Stomach (tissue), 4 donors: ENCODE measurements at regions not wholly inside any gene's neighbourhood (a gene's known extent, or its start where the extent isn't known, plus 50 kb on each side); places are given as distances from the start of the nearest gene placed in this dataset.

ENCODE experiments used
- CTCF ChIP-seq, 7 experiments: fragments of 450-650 bp in 4 of 7; fragments of 200-600 bp in 3 of 7; sonication (generic) in 3 of 7; IDR thresholded peaks; one replicate each; pipeline ENCODE4 v1.5.1; 2016 to 2019; ENCODE audit warnings: antibody characterized with exemption in 7 of 7, control low read depth in 2 of 7, mild to moderate bottlenecking in 1 of 7
- POLR2A ChIP-seq, 4 donors: fragments of 450-650 bp; IDR thresholded peaks; one replicate each; pipeline ENCODE4 v1.6.1; 2016; ENCODE audit warnings: antibody characterized with exemption in 4 of 4, control low read depth in 2 of 4, mild to moderate bottlenecking in 1 of 4, moderate library complexity in 1 of 4

GRCh38 chr12:91579516-91580263 is 397.1 kb upstream of the DCN start:
- TF ChIP-seq CTCF (IDR thresholded peaks at IDR 0.05) (no peak), POLR2A (IDR thresholded peaks at IDR 0.05) (no peak)
